Uterus (tissue), 3 donors: ENCODE measurements at regions not wholly inside any gene's neighbourhood (a gene's known extent, or its start where the extent isn't known, plus 50 kb on each side); places are given as distances from the start of the nearest gene placed in this dataset.

Experiments
- DNase-seq, 2 donors: peaks; one replicate each; pipeline ENCODE4 v3.0.0-alpha.2; 2019 to 2020
- H3K27ac ChIP-seq, 2 donors: fragments of 200-600 bp; sonication (generic); 1 replicate in 1 of 2; 2 replicates in 1 of 2; pipeline ENCODE4 v1.5.1; 2016 to 2018
- H3K27me3 ChIP-seq, 2 donors: fragments of 200-600 bp; sonication (generic); one replicate each; pipeline ENCODE4 v1.5.1; 2018 to 2019; ENCODE audit warnings: control low read depth in 1 of 2
- H3K36me3 ChIP-seq, 2 donors: fragments of 200-600 bp; sonication (generic); one replicate each; pipeline ENCODE4 v1.5.1; 2019; ENCODE audit warnings: control low read depth in 1 of 2
- H3K4me1 ChIP-seq, 2 donors: fragments of 200-600 bp; sonication (generic); one replicate each; pipeline ENCODE4 v1.5.1; 2018 to 2019; ENCODE audit warnings: control low read depth in 1 of 2
- H3K4me3 ChIP-seq, 2 donors: fragments of 200-600 bp; sonication (generic); 1 replicate in 1 of 2; 2 replicates in 1 of 2; pipeline ENCODE4 v1.5.1; 2018 to 2019; ENCODE audit warnings: mild to moderate bottlenecking in 1 of 2
- H3K9me3 ChIP-seq, 2 donors: fragments of 200-600 bp; sonication (generic); one replicate each; pipeline ENCODE4 v1.5.1; 2019; ENCODE audit warnings: control low read depth in 1 of 2
- POLR2A ChIP-seq, 2 donors: fragments of 450-650 bp; IDR thresholded peaks; one replicate each; pipeline ENCODE4 v1.6.1; 2016; ENCODE audit warnings: antibody characterized with exemption in 2 of 2, mild to moderate bottlenecking in 1 of 2, moderate library complexity in 1 of 2
- intact Hi-C: fragments of 100-400 bp; cut with DNase I; formaldehyde crosslinking; loops from one replicate; pipeline ENCODE4 v1.15.1; 2023; ENCODE audit warnings: low total_unique reads
- TF ChIP-seq, protein P1 (sequence below), 4 experiments: fragments of 200-600 bp in 2 of 4; fragments of 450-650 bp in 2 of 4; sonication (generic) in 2 of 4; IDR thresholded peaks; one replicate each; pipeline ENCODE4 v1.5.1; 2016 to 2019; ENCODE audit warnings: antibody characterized with exemption in 4 of 4, mild to moderate bottlenecking in 2 of 4, moderate library complexity in 1 of 4
- donor health status: DM: yes; HTN: yes; CAD: no.

DNA sequence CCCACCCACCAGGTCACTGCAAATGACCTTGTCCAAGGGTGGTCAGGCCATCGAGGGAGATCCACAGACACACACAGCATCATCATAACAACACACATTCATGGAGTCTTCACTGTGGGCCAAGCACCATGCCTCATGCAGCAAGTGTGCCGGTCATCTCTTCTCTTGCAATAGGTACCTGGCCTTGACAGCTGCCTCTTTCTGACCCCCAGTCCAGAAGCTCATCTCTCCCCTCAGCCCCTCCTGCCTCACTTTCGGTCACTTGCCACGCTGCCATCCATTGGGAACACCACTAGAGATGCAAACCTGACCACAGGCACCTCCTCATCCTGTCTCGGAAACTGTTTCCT is 75.9 kb downstream of the OAT start:
- DNase-seq = no peak
- Histone ChIP-seq H3K4me3 (no peak overlapping the region), H3K4me1 (no peaks in the 10 kb centered on the region), H3K9me3 (no peaks in the 10 kb centered on the region), H3K27ac (no peak overlapping the region), H3K36me3 (no peaks in the 10 kb centered on the region), H3K27me3 (no peaks in the 10 kb centered on the region)
- TF ChIP-seq POLR2A (IDR thresholded peaks at IDR 0.05) = no peak
- TF ChIP-seq, protein P1, sequence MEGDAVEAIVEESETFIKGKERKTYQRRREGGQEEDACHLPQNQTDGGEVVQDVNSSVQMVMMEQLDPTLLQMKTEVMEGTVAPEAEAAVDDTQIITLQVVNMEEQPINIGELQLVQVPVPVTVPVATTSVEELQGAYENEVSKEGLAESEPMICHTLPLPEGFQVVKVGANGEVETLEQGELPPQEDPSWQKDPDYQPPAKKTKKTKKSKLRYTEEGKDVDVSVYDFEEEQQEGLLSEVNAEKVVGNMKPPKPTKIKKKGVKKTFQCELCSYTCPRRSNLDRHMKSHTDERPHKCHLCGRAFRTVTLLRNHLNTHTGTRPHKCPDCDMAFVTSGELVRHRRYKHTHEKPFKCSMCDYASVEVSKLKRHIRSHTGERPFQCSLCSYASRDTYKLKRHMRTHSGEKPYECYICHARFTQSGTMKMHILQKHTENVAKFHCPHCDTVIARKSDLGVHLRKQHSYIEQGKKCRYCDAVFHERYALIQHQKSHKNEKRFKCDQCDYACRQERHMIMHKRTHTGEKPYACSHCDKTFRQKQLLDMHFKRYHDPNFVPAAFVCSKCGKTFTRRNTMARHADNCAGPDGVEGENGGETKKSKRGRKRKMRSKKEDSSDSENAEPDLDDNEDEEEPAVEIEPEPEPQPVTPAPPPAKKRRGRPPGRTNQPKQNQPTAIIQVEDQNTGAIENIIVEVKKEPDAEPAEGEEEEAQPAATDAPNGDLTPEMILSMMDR (IDR thresholded peaks at IDR 0.05) = no peak
- intact Hi-C loops = no loop called here

DNA sequence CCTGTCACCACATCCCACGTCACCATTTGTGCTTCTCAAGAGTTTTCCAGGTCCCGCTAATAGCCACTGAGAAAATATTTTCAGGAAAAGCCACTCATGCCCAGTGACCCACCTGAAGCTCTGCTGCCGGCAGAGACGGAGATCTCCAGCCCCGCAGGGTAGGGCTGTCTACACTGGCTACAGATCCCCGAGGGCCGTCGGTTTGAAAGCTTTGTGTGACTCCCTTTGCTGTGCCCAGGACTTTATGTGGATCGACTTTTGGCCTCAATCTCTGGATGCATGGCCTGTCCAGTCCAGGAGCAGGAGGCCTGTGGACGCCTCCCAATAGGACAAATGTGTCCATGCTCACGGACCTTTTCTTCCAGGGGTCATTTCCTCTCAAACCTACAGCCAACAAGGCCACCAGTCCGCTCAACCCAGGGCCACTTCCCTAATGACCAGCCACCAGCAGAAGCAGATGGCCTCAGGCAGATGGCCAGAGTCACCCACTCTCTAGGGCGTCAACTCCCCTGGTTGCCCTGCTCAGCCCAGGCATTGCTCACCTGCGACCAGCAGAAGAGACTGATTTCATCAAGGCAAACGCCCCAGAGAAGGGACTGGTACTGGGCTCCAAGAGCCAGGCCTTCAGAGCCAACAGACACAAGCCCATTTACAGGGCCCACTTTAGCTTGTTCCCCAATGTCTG is 76.4 kb downstream of the OAT start:
- Histone ChIP-seq H3K36me3 (no peaks in the 10 kb centered on the region), H3K27me3 (no peaks in the 10 kb centered on the region), H3K9me3 (no peaks in the 10 kb centered on the region), H3K4me3 (no peak overlapping the region), H3K27ac (no peak overlapping the region), H3K4me1 (no peaks in the 10 kb centered on the region)
- no peak for TF ChIP-seq POLR2A (IDR thresholded peaks at IDR 0.05)
- TF ChIP-seq, protein P1 (IDR thresholded peaks at IDR 0.05) = no peak
- DNase-seq = no peak
- intact Hi-C loops = no loop called here

DNA sequence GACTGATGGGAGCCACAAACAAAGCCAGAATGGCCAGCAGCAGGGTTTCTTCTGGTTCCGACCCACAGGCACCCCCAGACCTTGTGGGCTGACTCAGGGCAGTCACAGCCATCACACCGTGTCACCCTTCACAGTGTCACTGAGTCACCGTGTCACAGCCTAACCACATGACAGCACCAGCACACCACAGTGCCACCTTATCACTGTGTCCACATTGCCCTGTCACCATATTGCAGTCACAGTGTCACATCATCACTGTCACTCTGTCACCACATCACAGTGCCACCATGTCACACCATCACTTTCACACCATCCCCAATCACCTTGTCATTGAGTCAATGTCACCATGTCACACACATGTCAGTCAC is 77.0 kb downstream of the OAT start:
- TF ChIP-seq POLR2A (IDR thresholded peaks at IDR 0.05) = no peak
- TF ChIP-seq, protein P1 (IDR thresholded peaks at IDR 0.05) = no peak
- no peak overlapping the region for H3K4me3 ChIP-seq
- intact Hi-C loops = no loop called here

DNA sequence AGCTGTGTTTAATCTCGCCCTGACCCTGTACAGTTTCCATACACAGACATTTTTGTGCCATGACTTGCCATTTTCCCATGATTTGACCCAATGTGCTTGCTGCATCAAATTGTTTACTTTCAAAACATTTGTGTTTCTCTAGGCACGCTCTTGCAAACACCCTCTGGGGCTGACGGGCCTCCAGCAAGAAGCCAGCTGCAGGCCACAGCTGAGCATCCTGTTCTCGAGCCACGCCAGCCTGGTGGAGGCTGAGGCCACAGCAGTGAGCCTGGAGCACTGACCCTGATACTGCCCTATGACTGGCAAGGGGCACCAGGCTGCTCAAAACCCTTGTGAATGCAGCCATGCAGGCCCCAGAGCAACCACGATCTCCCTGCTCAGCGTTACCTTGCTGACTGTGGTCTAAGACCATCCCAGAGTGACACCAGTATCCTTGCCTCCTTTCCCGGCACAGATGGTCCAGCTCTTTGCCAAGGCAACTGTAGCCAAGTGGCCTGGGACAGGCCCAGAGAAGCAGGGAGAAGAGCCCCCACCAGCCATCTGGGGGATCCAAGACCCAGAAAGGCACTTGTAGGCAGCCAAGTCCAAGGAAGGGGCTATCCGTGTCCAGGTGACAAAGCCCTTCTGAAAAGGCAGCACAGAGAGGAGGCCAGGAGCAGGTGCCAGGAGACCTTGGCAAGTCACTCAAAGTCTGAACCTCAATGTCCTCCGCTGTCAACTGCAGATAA is 78.5 kb downstream of the OAT start:
- H3K27ac ChIP-seq = no peak overlapping the region
- DNase-seq = no peak
- intact Hi-C loops = no loop called here
- H3K4me3 ChIP-seq = no peak overlapping the region
- H3K9me3 ChIP-seq = no peaks in the 10 kb centered on the region
- no peaks in the 10 kb centered on the region for H3K27me3 ChIP-seq
- TF ChIP-seq POLR2A (IDR thresholded peaks at IDR 0.05) = no peak
- TF ChIP-seq, protein P1 (IDR thresholded peaks at IDR 0.05) = no peak
- H3K4me1 ChIP-seq = no peaks in the 10 kb centered on the region
- no peaks in the 10 kb centered on the region for H3K36me3 ChIP-seq

More for the DNA sequence above, 77.0 kb downstream of the OAT start:
- Histone ChIP-seq H3K27ac (no peak overlapping the region), H3K4me1 (no peaks in the 10 kb centered on the region), H3K27me3 (no peaks in the 10 kb centered on the region), H3K9me3 (no peaks in the 10 kb centered on the region), H3K36me3 (no peaks in the 10 kb centered on the region)
- DNase-seq = no peak
